ENCODE measurements at regions not wholly inside any gene's neighbourhood (a gene's known extent, or its start where the extent isn't known, plus 50 kb on each side); places are given as distances from the start of the nearest gene placed in this dataset.

DNA sequence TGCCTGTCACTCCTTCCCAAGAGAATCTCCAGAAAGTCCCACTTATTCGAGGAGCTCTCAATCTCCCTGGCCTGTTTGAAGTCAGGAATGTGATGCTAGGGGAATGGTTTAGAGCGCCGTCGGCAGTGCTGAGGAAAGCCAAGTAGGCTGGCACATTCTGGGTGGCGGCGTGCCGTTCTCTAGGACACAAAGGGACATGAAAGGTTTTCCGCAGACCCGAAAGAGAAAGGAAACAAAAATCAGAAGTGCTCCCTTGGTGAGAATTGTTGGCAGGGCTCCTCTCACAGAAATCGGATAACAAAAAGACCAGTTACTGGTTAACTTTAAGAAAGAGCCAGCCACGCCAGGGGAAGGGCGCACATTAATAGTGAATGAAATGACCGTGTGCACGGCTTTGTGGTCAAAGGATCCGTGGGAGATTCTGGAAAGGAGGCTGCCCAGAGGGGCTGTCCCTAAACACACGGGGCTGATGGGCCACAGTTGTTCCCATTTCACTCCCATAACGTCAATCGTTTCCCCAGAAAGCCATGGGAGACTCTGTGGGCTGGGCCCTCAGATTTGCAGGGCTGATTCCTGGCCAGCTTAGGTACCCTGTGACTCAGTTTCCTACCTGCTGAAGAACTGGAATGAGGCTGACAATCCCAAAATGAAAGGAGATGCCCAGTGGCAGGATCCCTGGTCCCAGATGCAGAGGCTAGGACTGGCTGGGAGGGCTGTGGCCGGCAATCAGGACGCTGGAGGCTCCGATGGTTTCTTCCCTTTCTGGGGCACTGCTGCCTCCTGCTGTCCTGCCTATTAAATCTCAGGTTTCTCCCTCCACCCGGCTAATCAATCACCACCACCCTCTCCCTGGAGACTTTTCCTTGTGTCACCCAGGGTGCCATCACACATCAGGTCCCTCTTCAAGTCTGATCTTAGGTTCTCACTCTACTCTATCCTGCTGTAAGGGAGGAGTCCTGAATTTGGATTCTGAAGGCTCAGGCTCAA lies 82.3 kb downstream of the RCN1 start:
- TF ChIP-seq, protein P1, sequence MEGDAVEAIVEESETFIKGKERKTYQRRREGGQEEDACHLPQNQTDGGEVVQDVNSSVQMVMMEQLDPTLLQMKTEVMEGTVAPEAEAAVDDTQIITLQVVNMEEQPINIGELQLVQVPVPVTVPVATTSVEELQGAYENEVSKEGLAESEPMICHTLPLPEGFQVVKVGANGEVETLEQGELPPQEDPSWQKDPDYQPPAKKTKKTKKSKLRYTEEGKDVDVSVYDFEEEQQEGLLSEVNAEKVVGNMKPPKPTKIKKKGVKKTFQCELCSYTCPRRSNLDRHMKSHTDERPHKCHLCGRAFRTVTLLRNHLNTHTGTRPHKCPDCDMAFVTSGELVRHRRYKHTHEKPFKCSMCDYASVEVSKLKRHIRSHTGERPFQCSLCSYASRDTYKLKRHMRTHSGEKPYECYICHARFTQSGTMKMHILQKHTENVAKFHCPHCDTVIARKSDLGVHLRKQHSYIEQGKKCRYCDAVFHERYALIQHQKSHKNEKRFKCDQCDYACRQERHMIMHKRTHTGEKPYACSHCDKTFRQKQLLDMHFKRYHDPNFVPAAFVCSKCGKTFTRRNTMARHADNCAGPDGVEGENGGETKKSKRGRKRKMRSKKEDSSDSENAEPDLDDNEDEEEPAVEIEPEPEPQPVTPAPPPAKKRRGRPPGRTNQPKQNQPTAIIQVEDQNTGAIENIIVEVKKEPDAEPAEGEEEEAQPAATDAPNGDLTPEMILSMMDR (conservative IDR thresholded peaks at IDR 0.05; ENCODE audit: low read length): peak; percentile 51
- TF ChIP-seq EZH2phosphoT487 (IDR thresholded peaks at IDR 0.05; ENCODE audit: borderline replicate concordance): no peak
